22Rv1 (cell line): ENCODE measurements at regions not wholly inside any gene's neighbourhood (a gene's known extent, or its start where the extent isn't known, plus 50 kb on each side); places are given as distances from the start of the nearest gene placed in this dataset.

Source experiments
- ZFX ChIP-seq: fragments of 450-650 bp; IDR thresholded peaks from 2 replicates; pipeline ENCODE4 v1.6.1; 2017; ENCODE audit warnings: antibody characterized with exemption, borderline replicate concordance
- TF ChIP-seq, protein P1 (sequence below): fragments of 450-650 bp; IDR thresholded peaks from 2 replicates; pipeline ENCODE4 v1.5.1; 2017; ENCODE audit warnings: mild to moderate bottlenecking

DNA sequence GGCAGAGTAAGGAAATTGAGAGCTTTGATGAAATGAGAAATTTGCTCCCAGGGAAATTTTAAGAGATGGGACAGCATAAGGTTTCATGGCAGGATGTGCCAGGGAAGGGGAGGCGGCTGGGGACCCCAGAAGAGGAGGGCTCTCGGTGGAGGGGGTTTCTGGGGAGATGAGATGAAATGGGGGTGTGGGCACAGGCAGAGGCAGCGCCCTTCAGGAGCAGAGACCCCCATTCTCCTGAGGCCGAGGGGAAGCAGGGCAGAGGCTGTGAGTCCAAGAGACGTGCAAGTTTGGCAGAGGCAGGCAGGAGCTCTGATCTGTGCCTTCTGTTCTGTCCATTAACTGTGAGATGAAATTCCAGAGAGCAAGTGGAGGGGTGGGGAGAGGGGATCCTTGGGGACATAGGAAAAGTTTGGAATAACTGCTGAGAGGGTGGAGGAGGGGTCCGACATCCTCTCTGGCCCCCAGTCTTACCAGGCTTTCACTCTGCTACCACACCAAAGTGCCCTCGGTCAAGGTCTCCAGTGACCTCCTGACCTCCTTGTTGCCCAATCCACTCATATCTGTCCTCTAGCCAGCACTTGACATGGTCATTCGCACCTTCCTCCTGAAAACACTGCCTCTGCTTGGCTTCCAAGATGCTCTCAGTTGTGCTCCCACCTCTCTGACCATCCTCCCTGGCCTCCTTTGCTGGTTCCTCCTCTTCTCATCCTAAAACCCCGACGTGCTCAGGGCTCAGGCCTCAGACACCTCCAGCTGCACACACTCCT is 108.1 kb upstream of the MVB12B start:
- TF ChIP-seq, protein P1, sequence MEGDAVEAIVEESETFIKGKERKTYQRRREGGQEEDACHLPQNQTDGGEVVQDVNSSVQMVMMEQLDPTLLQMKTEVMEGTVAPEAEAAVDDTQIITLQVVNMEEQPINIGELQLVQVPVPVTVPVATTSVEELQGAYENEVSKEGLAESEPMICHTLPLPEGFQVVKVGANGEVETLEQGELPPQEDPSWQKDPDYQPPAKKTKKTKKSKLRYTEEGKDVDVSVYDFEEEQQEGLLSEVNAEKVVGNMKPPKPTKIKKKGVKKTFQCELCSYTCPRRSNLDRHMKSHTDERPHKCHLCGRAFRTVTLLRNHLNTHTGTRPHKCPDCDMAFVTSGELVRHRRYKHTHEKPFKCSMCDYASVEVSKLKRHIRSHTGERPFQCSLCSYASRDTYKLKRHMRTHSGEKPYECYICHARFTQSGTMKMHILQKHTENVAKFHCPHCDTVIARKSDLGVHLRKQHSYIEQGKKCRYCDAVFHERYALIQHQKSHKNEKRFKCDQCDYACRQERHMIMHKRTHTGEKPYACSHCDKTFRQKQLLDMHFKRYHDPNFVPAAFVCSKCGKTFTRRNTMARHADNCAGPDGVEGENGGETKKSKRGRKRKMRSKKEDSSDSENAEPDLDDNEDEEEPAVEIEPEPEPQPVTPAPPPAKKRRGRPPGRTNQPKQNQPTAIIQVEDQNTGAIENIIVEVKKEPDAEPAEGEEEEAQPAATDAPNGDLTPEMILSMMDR: no peak
- TF ChIP-seq ZFX: no peak
